H9 (cell line): ENCODE measurements at regions not wholly inside any gene's neighbourhood (a gene's known extent, or its start where the extent isn't known, plus 50 kb on each side); places are given as distances from the start of the nearest gene placed in this dataset.

ENCODE experiments used
- DNase-seq: peaks from one replicate; pipeline ENCODE4 v3.0.0-alpha.2; 2017
- H2AFZ ChIP-seq: one replicate; pipeline ENCODE4 v1.6.1; 2013; ENCODE audit warnings: mild to moderate bottlenecking, low read length, control low read depth, moderate library complexity
- H2AK5ac ChIP-seq: 2 replicates; pipeline ENCODE4 v1.6.1; 2013; ENCODE audit warnings: low read length, control low read depth, mixed read lengths; ENCODE audit not compliant: insufficient read length
- H2BK120ac ChIP-seq: one replicate; pipeline ENCODE4 v1.6.1; 2013; ENCODE audit warnings: low read depth, mild to moderate bottlenecking, low read length, control low read depth, inconsistent platforms; ENCODE audit not compliant: poor library complexity, severe bottlenecking
- H2BK12ac ChIP-seq: 2 replicates; pipeline ENCODE4 v1.6.1; 2013; ENCODE audit warnings: low read length, control low read depth, mixed read lengths, low read depth; ENCODE audit not compliant: insufficient read length
- H2BK15ac ChIP-seq: 2 replicates; pipeline ENCODE4 v1.6.1; 2013; ENCODE audit warnings: low read depth, low read length, control low read depth
- H2BK20ac ChIP-seq: one replicate; pipeline ENCODE4 v1.6.1; 2013; ENCODE audit warnings: low read depth, mild to moderate bottlenecking, low read length, control low read depth, inconsistent platforms; ENCODE audit not compliant: poor library complexity, severe bottlenecking
- H2BK5ac ChIP-seq: 2 replicates; pipeline ENCODE4 v1.6.1; 2013; ENCODE audit warnings: low read length, control low read depth, mixed read lengths; ENCODE audit not compliant: insufficient read length
- H3K14ac ChIP-seq: 2 replicates; pipeline ENCODE4 v1.6.1; 2013; ENCODE audit warnings: low read length, control low read depth; ENCODE audit not compliant: insufficient read depth
- H3K18ac ChIP-seq: 2 replicates; pipeline ENCODE4 v1.6.1; 2013; ENCODE audit warnings: low read depth, mild to moderate bottlenecking, mixed read lengths, low read length, control low read depth; ENCODE audit not compliant: insufficient read length
- H3K23ac ChIP-seq: 2 replicates; pipeline ENCODE4 v1.6.1; 2013; ENCODE audit warnings: low read length, control low read depth, mixed read lengths, low read depth; ENCODE audit not compliant: insufficient read length
- H3K23me2 ChIP-seq: 2 replicates; pipeline ENCODE4 v1.6.1; 2013; ENCODE audit warnings: low read depth, mild to moderate bottlenecking, mixed read lengths, low read length, control low read depth; ENCODE audit not compliant: insufficient read length, poor library complexity, severe bottlenecking
- H3K27ac ChIP-seq: 2 replicates; pipeline ENCODE4 v1.5.1; 2013; ENCODE audit warnings: low read length, control low read depth, mixed read lengths, low read depth; ENCODE audit not compliant: insufficient read length
- H3K27me3 ChIP-seq: 2 replicates; pipeline ENCODE4 v1.6.1; 2013; ENCODE audit warnings: low read length, control low read depth, inconsistent platforms; ENCODE audit not compliant: insufficient read depth
- H3K4ac ChIP-seq: 2 replicates; pipeline ENCODE4 v1.6.1; 2013; ENCODE audit warnings: low read depth, mild to moderate bottlenecking, control low read depth, inconsistent platforms, low read length, moderate library complexity
- H3K4me1 ChIP-seq: 2 replicates; pipeline ENCODE4 v1.6.1; 2013; ENCODE audit warnings: low read length, control low read depth, inconsistent platforms; ENCODE audit not compliant: insufficient read depth
- H3K4me2 ChIP-seq: 2 replicates; pipeline ENCODE4 v1.6.1; 2013; ENCODE audit warnings: low read length, control low read depth, mixed read lengths; ENCODE audit not compliant: insufficient read length, insufficient read depth
- H3K56ac ChIP-seq: 2 replicates; pipeline ENCODE4 v1.6.1; 2013; ENCODE audit warnings: low read depth, mild to moderate bottlenecking, mixed read lengths, low read length, control low read depth; ENCODE audit not compliant: insufficient read length
- H3K79me1 ChIP-seq: 2 replicates; pipeline ENCODE4 v1.6.1; 2013; ENCODE audit warnings: low read depth, mild to moderate bottlenecking, moderate library complexity, low read length, control low read depth, inconsistent platforms; ENCODE audit not compliant: insufficient read depth, poor library complexity, severe bottlenecking
- H3K79me2 ChIP-seq: 2 replicates; pipeline ENCODE4 v1.6.1; 2013; ENCODE audit warnings: low read length, control low read depth, inconsistent platforms; ENCODE audit not compliant: insufficient read depth
- H3K9ac ChIP-seq: 2 replicates; pipeline ENCODE4 v1.6.1; 2013; ENCODE audit warnings: low read length, control low read depth, mixed read lengths; ENCODE audit not compliant: insufficient read length; ENCODE audit errors: extremely low read depth
- H3K9me3 ChIP-seq: one replicate; pipeline ENCODE4 v1.6.1; 2013; ENCODE audit warnings: low read depth, low read length, inconsistent platforms; ENCODE audit not compliant: control insufficient read depth
- H3T11ph ChIP-seq: one replicate; pipeline ENCODE4 v1.6.1; 2013; ENCODE audit warnings: mild to moderate bottlenecking, low read length, control low read depth, inconsistent platforms
- H4K20me1 ChIP-seq: one replicate; pipeline ENCODE4 v1.6.1; 2013; ENCODE audit not compliant: control insufficient read depth, insufficient read length, insufficient read depth
- H4K5ac ChIP-seq: 2 replicates; pipeline ENCODE4 v1.6.1; 2013; ENCODE audit warnings: low read depth, mild to moderate bottlenecking, mixed read lengths, low read length, control low read depth; ENCODE audit not compliant: insufficient read length
- H4K8ac ChIP-seq: replicated peaks from 2 replicates; pipeline ENCODE4 v1.6.1; 2013; ENCODE audit warnings: low read length, control low read depth, mixed read lengths, low read depth; ENCODE audit not compliant: insufficient read length
- H4K91ac ChIP-seq: 2 replicates; pipeline ENCODE4 v1.6.1; 2013; ENCODE audit warnings: low read depth, mild to moderate bottlenecking, moderate library complexity, mixed read lengths, low read length, control low read depth; ENCODE audit not compliant: insufficient read length
- H3K27ac Mint-ChIP-seq, 3 experiments: 2 replicates in 2 of 3; 3 replicates in 1 of 3; pipeline ENCODE4 v1.8.0; 2020 to 2021; ENCODE audit warnings: mixed read lengths in 3 of 3, mild to moderate bottlenecking in 1 of 3, moderate library complexity in 1 of 3
- H3K27me3 Mint-ChIP-seq: 2 replicates; pipeline ENCODE4 v1.8.0; 2021; ENCODE audit warnings: low read depth, mild to moderate bottlenecking, moderate library complexity, mixed read lengths
- H3K36me3 Mint-ChIP-seq, 3 experiments: 2 replicates in 2 of 3; 3 replicates in 1 of 3; pipeline ENCODE4 v1.8.0; 2020 to 2021; ENCODE audit warnings: low read depth in 3 of 3, mixed read lengths in 3 of 3; ENCODE audit not compliant: insufficient read depth in 1 of 3
- H3K4me1 Mint-ChIP-seq, 2 experiments: 2 replicates each; pipeline ENCODE4 v1.8.0; 2020; ENCODE audit warnings: mixed read lengths in 2 of 2
- H3K4me3 Mint-ChIP-seq, 2 experiments: 2 replicates in 1 of 2; 3 replicates in 1 of 2; pipeline ENCODE4 v1.8.0; 2020 to 2021; ENCODE audit warnings: mild to moderate bottlenecking in 2 of 2, mixed read lengths in 2 of 2, moderate library complexity in 1 of 2
- H3K9me3 Mint-ChIP-seq, 2 experiments: 2 replicates in 1 of 2; 3 replicates in 1 of 2; pipeline ENCODE4 v1.8.0; 2020; ENCODE audit warnings: mild to moderate bottlenecking in 2 of 2, mixed read lengths in 2 of 2, moderate library complexity in 1 of 2
- WGBS: extraction: QIAGEN DNeasy Blood & Tissue Kit; methylation state at CpG from one replicate; pipeline ENCODE4 v1.1.7; 2013; ENCODE audit warnings: missing lambda C conversion rate, low lambda C conversion rate, mixed read lengths; ENCODE audit not compliant: insufficient read length; ENCODE audit errors: extremely low coverage; 5-methylcytosine and 5-hydroxymethylcytosine counted together
- TF ChIP-seq, protein P1 (sequence below): fragments of 200-600 bp; sonication (generic); conservative IDR thresholded peaks from 3 replicates; pipeline ENCODE4 v1.8.0; 2021; ENCODE audit warnings: antibody characterized with exemption, mild to moderate bottlenecking

DNA sequence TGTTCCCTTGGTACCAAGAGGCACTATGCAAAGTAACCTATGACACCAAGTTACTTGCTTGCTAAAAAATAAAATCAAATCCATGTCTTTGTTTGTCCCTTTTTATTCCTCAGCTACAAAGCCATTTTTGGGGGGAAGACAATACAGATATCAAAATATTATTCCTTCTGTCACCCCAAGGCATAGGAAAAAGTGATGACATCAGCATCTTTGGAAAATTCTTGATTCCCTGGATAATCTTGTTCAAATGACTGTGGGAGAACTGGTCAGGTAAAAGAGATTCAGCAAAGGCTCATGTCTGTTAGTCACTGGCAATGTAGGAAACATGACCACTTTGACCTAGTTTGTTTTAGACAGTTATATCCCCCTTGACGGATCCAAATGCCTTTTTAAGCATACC lies 373.1 kb downstream of the MAT2B start:
- no peak overlapping the region for H2BK12ac ChIP-seq
- Mint-ChIP-seq H3K9me3 (no peaks in the 10 kb centered on the region), H3K36me3 (no peaks in the 10 kb centered on the region), H3K27me3 (no peaks in the 10 kb centered on the region), H3K4me1 (no peaks in the 10 kb centered on the region), H3K4me3 (no peak overlapping the region), H3K27ac (no peak overlapping the region)
- H3K4ac ChIP-seq = no peak overlapping the region
- WGBS = no CpG with 5 or more reads among the region's 1 CpG
- no peaks in the 10 kb centered on the region for H3K23me2 ChIP-seq
- H4K5ac ChIP-seq = no peak overlapping the region
- H2AK5ac ChIP-seq = no peak overlapping the region
- no peak overlapping the region for H3K56ac ChIP-seq
- H3K79me2 ChIP-seq = no peaks in the 10 kb centered on the region
- no peak overlapping the region for H3K9ac ChIP-seq
- TF ChIP-seq, protein P1, sequence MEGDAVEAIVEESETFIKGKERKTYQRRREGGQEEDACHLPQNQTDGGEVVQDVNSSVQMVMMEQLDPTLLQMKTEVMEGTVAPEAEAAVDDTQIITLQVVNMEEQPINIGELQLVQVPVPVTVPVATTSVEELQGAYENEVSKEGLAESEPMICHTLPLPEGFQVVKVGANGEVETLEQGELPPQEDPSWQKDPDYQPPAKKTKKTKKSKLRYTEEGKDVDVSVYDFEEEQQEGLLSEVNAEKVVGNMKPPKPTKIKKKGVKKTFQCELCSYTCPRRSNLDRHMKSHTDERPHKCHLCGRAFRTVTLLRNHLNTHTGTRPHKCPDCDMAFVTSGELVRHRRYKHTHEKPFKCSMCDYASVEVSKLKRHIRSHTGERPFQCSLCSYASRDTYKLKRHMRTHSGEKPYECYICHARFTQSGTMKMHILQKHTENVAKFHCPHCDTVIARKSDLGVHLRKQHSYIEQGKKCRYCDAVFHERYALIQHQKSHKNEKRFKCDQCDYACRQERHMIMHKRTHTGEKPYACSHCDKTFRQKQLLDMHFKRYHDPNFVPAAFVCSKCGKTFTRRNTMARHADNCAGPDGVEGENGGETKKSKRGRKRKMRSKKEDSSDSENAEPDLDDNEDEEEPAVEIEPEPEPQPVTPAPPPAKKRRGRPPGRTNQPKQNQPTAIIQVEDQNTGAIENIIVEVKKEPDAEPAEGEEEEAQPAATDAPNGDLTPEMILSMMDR = no peak
- H2BK15ac ChIP-seq = no peak overlapping the region
- H2AFZ ChIP-seq = no peak overlapping the region
- no peak overlapping the region for H4K8ac ChIP-seq
- no peak overlapping the region for H3T11ph ChIP-seq
- no peak overlapping the region for H4K91ac ChIP-seq
- no peak overlapping the region for H3K23ac ChIP-seq
- H3K27me3 ChIP-seq = no peaks in the 10 kb centered on the region
- no peaks in the 10 kb centered on the region for H3K4me1 ChIP-seq
- no peaks in the 10 kb centered on the region for H3K9me3 ChIP-seq
- no peak overlapping the region for H3K18ac ChIP-seq
- H2BK5ac ChIP-seq = no peak overlapping the region
- H3K14ac ChIP-seq = no peak overlapping the region
- no peak overlapping the region for H2BK120ac ChIP-seq
- no peaks in the 10 kb centered on the region for H3K79me1 ChIP-seq
- no peak overlapping the region for H3K4me2 ChIP-seq
- H4K20me1 ChIP-seq = no peaks in the 10 kb centered on the region
- H3K27ac ChIP-seq = no peak overlapping the region
- no peak for DNase-seq
- no peak overlapping the region for H2BK20ac ChIP-seq
